ENCODE measurements at regions not wholly inside any gene's neighbourhood (a gene's known extent, or its start where the extent isn't known, plus 50 kb on each side); places are given as distances from the start of the nearest gene placed in this dataset.

GRCh38 chr5:155068616-155069100 is 55.1 kb downstream of the KIF4B start:
- no peak for DNase-seq

GRCh38 chr5:155069961-155070360 is 56.4 kb downstream of the KIF4B start:
- DNase-seq: no peak

- DNase-seq: no peak
Observed at GRCh38 chr5:155070781-155071180, 57.2 kb downstream of the KIF4B start.

- no peak for DNase-seq
Observed at GRCh38 chr5:155076379-155076778, 62.8 kb downstream of the KIF4B start.

GRCh38 chr5:155079698-155080097 is 66.1 kb downstream of the KIF4B start:
- DNase-seq: no peak

- no peak for DNase-seq
Observed at GRCh38 chr5:155080721-155081120, 67.2 kb downstream of the KIF4B start.

GRCh38 chr5:155081618-155082017 is 68.1 kb downstream of the KIF4B start:
- DNase-seq: no peak

GRCh38 chr5:155082401-155082800 is 68.8 kb downstream of the KIF4B start:
- no peak for DNase-seq

- DNase-seq: no peak
Observed at GRCh38 chr5:155085282-155085989, 71.9 kb downstream of the KIF4B start.

GRCh38 chr5:155087036-155087435 is 73.5 kb downstream of the KIF4B start:
- no peak for DNase-seq

GRCh38 chr5:155088811-155089210 is 75.3 kb downstream of the KIF4B start:
- DNase-seq: no peak

- DNase-seq: no peak
Observed at GRCh38 chr5:155089643-155090042, 76.1 kb downstream of the KIF4B start.

- DNase-seq: no peak
Observed at GRCh38 chr5:155091063-155091648, 77.6 kb downstream of the KIF4B start.

GRCh38 chr5:155091768-155092717 is 78.5 kb downstream of the KIF4B start:
- DNase-seq: no peak

GRCh38 chr5:155094455-155094854 is 80.9 kb downstream of the KIF4B start:
- DNase-seq: no peak

GRCh38 chr5:155097995-155098394 is 84.4 kb downstream of the KIF4B start:
- DNase-seq: no peak

GRCh38 chr5:155098433-155098832 is 84.9 kb downstream of the KIF4B start:
- DNase-seq: no peak

GRCh38 chr5:155101697-155102096 is 88.1 kb downstream of the KIF4B start:
- no peak for DNase-seq

- DNase-seq: no peak
Observed at GRCh38 chr5:155103146-155103545, 89.6 kb downstream of the KIF4B start.

GRCh38 chr5:155104441-155104840 is 90.9 kb downstream of the KIF4B start:
- DNase-seq: no peak

- no peak for DNase-seq
Observed at GRCh38 chr5:155106221-155106620, 92.7 kb downstream of the KIF4B start.

- DNase-seq: no peak
Observed at GRCh38 chr5:155113888-155114287, 100.3 kb downstream of the KIF4B start.

- no peak for DNase-seq
Observed at GRCh38 chr5:155114655-155115054, 101.1 kb downstream of the KIF4B start.
